Endothelial cell of umbilical vein (primary cell): ENCODE measurements at regions not wholly inside any gene's neighbourhood (a gene's known extent, or its start where the extent isn't known, plus 50 kb on each side); places are given as distances from the start of the nearest gene placed in this dataset.

Experiments
- JUN ChIP-seq: IDR thresholded peaks from 2 replicates; pipeline ENCODE4 v1.6.1; 2011; ENCODE audit warnings: borderline replicate concordance, low read depth; ENCODE audit not compliant: insufficient read length, insufficient read depth
- POLR2A ChIP-seq: IDR thresholded peaks from 2 replicates; pipeline ENCODE4 v1.6.1; 2012; ENCODE audit warnings: low read depth, mild to moderate bottlenecking, control low read depth, low read length
- TF ChIP-seq, protein P1 (sequence below), 2 donors: IDR thresholded peaks; 1 replicate in 1 of 2; 2 replicates in 1 of 2; pipeline ENCODE4 v1.5.1; 2011; ENCODE audit warnings: low read length in 2 of 2, mild to moderate bottlenecking in 2 of 2, moderate library complexity in 2 of 2, control low read depth in 1 of 2, inconsistent platforms in 1 of 2, low read depth in 1 of 2; ENCODE audit not compliant: insufficient read depth in 1 of 2; ENCODE audit errors: extremely low read depth in 1 of 2

DNA sequence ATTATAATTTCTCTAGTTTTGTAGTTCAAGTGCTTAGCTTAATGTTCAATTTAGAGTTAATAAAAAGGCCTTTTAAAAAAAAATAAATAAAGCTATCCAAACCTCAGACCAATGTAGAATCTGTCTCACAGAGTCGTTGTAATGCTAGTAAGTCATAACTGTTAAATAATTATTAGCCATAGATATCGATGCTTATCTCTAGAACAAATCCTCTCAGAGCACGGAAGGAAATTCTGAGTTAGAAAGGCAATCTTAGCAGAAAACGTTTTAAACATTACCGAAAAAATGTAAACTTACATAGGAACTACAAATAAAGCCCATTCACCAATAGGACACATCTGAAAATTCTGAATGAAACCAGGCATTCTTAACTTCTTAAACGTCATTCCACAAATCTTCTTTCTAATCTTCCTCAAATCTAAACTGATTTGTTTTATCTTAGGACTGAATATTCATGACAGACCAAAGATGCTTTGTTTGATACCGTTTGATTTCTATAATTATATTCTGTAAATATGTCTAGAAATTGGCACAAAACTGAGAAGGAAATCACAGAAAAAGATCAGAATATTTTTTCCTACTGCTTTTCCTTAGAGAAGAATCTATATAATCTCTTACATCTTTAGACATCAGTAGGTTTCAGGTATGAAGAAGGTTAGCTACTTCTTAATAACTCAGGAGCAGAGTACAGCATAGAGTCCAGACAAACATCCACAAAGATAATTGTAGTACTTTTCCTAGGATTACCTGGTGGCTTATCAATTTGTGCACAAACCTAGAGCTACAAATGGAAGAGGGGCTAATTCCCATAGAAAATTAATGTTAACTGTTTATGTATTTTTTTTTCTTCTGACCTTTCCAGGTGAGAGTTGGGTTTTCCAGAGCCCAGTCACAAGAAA lies 140.7 kb downstream of the BTC start:
- TF ChIP-seq, protein P1, sequence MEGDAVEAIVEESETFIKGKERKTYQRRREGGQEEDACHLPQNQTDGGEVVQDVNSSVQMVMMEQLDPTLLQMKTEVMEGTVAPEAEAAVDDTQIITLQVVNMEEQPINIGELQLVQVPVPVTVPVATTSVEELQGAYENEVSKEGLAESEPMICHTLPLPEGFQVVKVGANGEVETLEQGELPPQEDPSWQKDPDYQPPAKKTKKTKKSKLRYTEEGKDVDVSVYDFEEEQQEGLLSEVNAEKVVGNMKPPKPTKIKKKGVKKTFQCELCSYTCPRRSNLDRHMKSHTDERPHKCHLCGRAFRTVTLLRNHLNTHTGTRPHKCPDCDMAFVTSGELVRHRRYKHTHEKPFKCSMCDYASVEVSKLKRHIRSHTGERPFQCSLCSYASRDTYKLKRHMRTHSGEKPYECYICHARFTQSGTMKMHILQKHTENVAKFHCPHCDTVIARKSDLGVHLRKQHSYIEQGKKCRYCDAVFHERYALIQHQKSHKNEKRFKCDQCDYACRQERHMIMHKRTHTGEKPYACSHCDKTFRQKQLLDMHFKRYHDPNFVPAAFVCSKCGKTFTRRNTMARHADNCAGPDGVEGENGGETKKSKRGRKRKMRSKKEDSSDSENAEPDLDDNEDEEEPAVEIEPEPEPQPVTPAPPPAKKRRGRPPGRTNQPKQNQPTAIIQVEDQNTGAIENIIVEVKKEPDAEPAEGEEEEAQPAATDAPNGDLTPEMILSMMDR (IDR thresholded peaks at IDR 0.05; ENCODE audit: extremely low read depth in 1 of 2, insufficient read depth in 1 of 2, low read depth in 1 of 2, low read length in 2 of 2), result no peak
- TF ChIP-seq POLR2A, result no peak
- TF ChIP-seq JUN, result no peak
